DMS114 treated with DMSO at 0.1 percent for 48 hours (cell line): ENCODE measurements at regions not wholly inside any gene's neighbourhood (a gene's known extent, or its start where the extent isn't known, plus 50 kb on each side); places are given as distances from the start of the nearest gene placed in this dataset.
"Not testable (repeated sequence)": the region's sequence is repeated elsewhere in the genome, so short reads cannot be mapped to it uniquely, and the experiment has no call there.

Source experiments
- DNase-seq: peaks from one replicate; lab custom pipeline; 2025; ENCODE audit not compliant: unreplicated experiment; lab: John Stamatoyannopoulos, UW

DNA sequence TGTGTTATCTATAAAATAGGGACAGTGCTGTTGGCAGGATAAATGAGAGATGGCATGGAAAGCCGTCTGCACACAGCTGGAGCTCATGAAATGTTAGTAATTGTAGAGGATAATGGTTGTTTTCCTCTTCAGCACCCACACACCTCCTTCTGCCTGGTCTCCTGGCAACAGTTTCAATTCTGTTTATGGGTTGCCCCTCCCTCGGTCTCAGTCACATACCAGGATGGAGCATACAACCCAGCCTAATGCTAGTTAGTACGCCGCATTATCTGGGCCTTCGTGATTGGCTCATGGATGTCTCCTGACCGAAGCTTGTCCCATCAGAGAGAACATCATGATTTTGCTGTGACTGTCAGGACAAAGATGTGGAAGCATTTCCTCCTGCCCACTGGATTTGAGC is 126.2 kb upstream of the WSCD1 start:
- no peak for DNase-seq

DNA sequence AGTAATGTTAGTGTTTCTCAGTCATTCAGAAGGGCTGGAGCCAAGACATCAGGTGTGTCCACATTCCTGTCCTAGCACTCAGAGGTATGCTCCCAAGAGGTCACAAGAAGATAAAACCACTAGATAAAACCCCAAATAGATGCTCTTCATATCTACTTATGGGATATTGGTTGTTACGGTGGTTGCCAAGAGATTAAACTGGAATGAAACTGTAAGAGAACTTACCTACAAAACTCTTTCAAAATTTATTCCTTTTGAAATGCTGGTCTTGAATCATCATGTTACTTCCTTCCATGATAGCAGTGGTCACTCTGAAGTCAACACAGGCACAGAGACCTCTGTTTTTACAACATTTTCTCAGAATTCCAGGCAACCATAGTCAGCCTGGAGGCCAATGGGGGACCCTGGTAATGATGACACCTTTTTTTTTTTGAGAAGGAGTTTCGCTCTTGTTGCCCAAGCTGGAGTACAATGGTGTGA is 122.4 kb upstream of the WSCD1 start:
- no peak for DNase-seq

DNA sequence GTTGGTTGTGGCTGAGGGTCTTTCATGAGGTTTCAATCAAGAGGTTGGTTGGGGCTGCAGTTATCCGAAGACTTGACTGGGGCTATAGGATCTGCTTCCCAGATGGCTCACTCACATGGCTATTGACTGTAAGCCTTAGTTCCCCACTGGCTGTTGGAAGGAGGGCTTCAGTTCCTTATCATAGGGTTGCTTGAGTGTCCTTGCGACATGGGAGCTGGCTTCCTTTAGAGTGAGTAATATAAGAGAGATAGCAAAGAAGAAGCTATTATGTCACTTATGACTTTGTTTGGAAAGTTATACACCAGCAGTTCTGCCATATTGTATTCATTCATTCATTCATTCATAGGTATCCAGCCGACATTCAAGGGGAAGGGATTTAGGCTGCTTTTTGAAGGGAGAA is 121.4 kb upstream of the WSCD1 start:
- DNase-seq = no peak

DNA sequence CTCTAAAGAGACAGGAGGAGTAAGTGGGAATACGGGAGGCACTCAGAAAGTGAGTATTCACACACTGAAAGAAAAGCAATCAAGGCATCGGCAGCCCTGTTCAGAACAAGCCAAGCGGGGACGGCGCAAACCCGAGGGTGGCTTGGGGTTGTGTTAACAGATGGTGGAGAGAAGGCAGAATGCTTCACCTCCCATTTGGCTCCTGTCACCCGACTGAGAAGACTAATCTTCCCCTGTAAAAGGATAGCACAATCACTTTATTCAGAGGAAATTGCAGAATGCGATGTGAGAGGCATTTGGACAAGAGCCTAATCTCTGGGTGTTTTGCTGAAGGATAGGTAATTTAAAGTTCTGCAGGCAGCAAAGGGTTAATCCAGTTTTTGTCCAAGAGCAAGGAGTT is 119.3 kb upstream of the WSCD1 start:
- no peak for DNase-seq

DNA sequence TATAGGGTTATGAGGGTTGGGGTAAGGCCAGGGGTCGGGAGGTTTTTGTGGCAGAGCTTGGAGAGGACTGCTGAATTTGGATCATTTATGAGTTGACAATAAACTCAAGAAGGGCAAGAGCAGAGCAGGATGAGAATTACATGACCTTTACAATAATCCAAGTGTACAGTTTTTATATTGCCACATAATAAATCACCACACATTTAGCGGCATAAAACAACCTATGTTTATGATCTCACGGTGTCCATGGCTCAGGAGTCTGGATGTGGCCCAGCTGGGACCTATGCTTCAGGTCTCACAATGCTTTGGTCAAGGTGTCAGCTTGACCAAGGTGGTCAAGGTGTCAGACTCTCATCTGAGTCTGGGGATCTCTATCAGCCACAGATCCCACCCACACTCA is 118.3 kb upstream of the WSCD1 start:
- no peak for DNase-seq

DNA sequence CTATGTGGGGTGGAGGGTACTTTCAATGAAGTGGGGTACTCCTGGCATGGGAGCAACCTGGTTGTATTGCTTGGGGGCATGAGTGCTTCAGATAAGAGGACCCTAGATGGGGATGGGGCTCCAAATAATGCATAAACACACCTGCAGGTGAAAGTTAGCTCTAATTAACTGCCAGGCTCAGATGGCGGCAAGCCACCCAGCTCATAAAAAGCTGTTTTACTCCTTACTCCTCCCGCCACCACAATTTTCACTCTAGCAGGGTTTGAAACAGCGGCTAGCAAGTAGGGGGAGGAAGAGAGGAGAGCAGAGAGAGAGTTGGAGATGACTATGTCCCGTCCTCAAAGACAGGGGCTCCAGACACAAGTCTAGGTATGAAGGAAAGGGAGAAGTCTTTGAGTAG is 117.7 kb upstream of the WSCD1 start:
- DNase-seq = no peak

DNA sequence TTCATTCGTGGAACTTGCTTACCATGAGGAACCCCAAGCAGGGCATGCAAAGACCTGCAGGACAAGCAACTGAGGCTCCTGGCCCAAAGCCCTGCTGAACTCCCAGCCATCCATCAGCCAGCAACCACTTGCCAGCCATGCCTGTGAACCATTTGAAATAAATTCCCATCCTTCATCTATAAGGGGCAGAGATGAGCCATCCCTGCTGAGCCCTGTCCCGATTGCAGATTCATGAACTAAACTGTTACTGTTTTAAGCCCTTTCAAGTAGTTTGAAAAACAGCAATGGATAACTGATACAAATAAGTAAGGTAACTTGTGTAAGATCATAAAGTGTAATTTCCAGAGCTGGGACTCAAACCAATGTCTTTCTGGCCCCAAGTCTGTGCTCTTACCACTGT is 114.4 kb upstream of the WSCD1 start:
- DNase-seq = no peak

DNA sequence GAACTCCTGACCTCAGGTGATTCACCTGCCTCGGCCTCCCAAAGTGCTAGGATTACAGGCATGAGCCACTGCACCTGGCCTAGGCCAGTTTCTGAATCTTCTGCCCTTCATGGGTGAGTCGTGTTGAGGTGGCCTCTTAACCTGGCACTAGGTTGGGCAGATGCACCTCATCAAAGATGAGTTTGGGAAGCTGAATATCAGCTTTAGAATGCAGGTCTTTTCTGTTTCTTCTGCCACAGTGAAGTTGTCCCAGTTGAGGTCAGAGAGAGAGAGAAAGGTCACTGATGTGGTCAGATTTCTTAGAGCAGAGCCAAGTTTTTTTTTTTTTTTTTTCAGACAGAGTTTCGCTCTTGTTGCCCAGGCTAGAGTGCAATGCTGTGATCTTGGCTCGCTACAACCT is 111.3 kb upstream of the WSCD1 start:
- DNase-seq = no peak

DNA sequence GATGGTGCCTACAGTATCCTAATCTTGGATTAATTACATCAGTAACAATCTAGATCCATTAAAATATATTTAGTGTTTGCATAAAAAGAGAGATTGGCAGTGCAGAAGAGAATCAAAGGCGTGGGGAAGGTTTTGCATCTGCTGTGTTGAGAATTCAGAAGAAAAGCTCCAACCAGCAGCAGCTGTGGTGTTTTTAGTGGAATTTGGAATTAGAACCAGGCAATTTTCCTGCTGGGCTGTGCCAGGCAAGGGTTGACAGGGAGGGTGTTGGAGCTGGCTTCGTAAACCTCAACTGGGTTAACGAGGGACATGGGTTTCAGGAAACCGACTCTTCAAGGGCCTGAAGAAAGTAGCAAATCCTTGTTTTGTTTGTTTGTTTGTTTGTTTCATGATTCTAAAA is 107.8 kb upstream of the WSCD1 start:
- no peak for DNase-seq

DNA sequence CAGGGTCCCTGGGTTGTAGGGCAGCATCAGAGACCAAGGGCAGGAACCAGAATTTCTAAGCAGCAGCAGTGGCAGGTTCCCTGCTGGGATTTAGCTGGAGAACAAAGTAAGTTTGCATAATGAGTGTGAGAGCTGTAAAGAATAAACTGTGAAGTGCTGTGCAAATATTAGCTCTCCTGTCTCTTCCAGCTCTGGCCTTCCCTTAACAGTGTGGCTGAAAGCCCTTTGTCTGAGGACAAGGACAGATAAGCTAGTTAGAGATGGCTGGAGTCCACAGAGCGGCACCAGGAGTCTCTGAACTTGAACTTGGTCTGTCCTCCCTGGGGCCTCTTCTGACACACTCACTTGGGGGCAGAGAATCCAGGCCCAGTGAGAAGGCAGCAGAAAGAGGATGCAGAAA is 98.2 kb upstream of the WSCD1 start:
- DNase-seq = no peak

DNA sequence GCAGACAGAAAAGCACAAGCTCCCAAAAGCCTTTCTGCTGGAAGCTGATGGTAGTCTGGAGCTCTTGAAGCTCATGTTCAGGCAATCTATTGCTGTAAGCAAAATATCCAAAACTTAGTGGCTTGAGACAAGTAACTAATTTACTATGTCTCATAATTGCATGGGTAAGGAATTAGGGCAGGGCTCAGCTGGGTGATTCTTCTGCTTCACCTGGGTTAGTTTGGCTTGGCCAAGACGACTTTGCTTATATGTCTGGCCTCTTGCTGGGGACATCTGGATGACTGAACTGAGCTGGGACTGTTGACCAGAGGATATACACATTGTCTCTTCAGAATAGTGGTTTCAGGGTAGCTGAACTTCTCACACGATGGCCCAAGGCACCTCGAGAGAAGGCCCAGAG is 96.8 kb upstream of the WSCD1 start:
- no peak for DNase-seq

DNA sequence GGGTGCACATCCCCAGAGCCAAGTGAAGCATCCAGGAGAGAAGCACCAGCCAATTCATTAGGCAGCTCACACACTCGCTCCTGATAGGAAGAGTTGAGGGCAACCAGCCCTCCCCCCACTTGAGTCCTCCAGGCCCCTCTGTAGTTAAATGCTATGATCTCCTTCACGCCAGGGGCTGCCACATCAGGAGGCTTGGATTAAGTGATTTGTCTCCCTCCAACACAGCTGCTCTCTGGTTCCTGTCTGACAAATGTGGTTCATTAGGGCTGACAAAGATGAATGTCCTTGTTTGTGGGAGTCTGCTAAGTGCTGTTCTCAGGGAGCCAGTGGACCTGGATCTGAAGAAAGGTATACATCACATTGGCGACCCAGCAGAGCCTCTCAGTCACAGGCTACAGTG is 94.5 kb upstream of the WSCD1 start:
- no peak for DNase-seq

DNA sequence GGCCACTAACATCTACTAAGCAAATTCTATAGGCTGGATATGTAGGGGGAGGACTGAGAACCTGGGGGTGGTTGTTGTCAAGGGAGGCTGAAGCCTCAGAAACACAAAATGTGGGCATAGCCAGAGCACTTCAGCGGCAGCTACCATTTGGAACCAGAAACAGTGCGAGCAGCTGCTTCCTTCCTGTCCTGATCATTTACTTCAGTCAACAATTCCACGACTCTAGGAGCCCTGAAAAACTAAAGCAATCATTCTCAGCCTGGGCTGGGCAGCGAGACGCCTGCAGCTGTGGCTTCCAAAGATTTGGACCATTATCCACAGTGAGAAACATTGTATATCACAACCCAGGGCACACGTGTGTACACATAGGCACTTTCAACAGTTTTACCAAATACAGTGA is 93.9 kb upstream of the WSCD1 start:
- no peak for DNase-seq

DNA sequence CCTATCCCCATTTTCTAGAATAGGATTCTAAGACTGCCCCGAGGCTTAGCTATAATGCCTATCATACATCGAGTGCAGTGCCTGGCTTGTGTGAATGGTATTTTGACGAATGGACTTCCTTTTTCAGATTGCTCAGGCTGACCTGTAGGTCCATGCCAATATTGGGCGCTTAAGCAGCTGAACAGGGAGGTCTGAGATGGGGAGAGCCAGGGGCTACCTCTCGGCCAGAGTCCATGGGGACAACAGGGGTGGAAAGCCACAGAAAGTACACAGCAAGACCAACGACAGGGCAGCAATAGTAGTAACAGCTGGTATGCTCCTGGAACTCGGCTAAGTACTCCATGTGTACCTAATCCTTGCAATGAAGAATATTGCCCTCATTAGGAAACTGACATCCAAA is 91.7 kb upstream of the WSCD1 start:
- DNase-seq = no peak

DNA sequence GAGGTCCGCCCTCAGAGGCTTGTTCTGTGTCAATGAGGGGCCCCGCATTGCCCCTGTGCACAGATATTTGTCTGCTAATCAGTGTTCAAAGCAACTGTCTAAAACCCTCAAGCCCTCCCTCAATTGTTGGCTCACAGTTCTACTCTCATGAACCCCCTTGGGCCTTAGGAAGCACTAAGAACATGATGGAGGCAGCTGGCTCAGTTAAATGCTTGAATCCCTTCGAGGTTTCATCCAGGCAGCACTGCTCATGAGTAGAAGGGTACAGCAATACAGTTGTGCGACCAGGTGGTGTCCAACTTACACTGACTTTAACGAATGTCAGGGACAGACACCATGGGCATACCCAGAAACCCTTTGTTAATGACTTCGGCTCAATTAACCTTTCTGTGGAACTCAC is 89.2 kb upstream of the WSCD1 start:
- DNase-seq = no peak

DNA sequence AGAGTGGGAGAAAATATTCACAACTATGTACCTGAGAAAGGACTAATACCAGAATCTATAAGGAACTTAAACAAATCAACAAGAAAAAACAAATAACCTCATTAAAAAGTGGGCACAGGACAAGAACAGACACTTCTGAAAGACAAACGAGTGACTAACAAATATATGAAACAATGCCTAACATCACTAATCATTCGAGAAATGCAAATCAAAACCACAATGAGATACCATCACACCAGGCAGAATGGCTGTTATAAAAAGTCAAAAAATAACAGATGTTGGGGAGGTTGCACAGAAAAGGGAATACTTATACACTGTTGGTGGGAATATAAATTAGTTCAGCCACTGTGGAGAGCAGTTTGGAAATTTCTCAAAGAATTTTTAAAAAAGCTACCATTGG is 83.5 kb upstream of the WSCD1 start:
- no peak for DNase-seq

DNA sequence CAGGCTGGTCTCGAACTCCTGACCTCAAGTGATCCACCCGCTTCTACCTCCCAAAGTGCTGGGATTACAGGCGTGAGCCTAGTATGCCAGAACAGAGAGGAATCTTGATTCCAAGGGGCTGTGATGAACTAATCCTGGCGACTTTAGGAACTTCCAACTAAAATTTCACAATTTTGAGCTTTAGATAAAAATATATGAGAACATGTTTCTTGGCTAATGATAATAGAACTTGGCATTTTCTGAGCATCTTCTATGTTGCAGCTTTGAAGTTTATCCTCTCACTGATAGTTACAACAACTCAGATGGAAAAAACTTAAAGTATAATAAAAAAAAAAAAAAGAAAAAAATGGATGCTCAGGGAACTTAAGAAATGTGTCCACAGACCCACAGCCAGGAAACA is 69.8 kb upstream of the WSCD1 start:
- no peak for DNase-seq

DNA sequence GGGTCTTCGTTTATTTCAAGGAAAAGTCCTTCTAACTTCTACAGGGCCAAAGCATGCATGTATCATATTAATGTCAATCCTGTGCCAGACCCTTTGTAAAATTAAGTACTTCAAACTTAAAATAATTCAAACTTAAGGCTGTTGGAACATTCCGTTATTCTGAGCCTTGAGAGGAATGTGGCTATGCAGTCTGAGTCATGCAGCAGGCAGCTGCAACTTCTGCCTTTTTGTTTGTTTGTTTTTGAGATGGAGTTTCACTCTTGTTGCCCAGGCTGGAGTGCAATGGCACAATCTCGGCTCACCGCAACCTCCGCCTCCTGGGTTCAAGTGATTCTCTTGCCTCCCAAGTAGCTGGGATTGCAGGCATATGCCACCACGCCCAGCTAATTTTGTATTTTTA is 67.0 kb upstream of the WSCD1 start:
- DNase-seq = not testable (repeated sequence)

DNA sequence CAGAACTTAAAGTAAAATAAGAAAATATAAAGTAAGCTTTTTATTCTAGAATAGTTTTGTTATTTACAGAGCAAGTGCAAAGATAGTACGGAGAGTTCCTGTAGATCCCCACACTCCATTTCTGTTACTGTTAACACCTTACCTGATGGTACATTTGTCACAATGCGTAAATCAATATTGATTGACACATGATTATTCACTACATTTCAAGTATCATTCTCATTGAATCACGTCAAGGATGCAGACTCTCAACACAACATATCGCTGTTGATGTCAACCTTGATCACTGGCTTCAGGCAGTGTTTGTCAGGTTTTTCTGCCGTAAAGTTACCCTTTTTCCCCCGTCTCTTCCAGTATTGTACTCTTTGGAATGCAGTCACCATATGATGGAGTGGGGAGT is 64.2 kb upstream of the WSCD1 start:
- no peak for DNase-seq

DNA sequence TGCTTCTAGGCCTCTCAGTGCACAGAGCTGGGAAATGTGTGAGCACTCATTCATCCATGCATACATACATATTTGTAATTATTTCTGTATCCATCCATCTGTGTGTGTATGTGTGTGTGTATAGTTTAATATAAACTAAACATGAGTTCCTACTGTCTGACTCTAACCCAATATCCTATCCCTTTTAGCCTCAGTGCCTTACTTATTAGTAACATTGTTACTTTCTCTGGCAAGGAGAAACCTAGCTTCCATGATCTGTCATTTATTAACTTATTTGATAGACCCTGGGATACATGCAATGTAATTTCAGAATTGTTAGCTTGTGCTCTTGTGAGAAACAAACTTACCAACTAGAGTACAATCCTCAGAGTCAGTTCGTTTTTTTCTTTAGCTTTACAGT is 59.0 kb upstream of the WSCD1 start:
- DNase-seq = no peak

DNA sequence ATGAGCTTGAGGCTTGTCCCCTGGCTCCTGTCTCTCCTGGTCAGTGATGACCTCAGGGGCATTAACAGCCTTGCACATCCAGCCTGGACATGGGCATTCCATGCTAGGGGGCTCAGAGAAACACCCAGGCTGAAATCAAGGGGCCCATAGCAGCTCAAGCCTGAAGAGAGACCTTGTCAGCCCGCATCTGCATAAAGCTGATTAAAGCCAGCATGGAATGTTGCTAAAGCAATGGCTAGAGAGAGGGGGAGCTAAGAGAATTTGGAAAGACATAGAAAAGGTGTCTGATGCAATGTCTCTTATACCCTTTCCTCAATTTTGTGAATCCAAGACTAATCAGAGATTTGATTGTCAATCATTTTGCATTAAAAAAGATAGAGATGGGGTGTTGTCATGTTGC is 51.4 kb upstream of the WSCD1 start:
- DNase-seq = no peak

DNA sequence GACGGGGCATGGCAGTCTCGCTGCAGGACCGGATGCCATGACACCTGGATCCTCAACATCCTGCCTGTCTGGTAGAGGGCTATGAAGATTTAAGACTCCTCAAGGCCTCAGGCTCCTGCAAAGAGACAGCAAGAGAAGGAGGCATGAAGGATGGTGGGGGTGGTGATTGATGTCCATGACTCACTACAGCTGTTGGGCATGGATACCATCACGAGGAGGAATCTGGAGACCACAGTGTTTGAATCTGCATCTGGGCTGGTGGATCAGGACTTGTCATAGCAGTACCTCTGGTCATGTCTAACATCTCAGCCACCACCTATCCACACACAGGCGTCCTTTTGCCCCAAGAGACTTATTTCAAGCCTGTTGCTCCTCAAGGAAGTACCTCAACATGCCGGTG is 50.2 kb upstream of the WSCD1 start:
- DNase-seq = no peak

DNA sequence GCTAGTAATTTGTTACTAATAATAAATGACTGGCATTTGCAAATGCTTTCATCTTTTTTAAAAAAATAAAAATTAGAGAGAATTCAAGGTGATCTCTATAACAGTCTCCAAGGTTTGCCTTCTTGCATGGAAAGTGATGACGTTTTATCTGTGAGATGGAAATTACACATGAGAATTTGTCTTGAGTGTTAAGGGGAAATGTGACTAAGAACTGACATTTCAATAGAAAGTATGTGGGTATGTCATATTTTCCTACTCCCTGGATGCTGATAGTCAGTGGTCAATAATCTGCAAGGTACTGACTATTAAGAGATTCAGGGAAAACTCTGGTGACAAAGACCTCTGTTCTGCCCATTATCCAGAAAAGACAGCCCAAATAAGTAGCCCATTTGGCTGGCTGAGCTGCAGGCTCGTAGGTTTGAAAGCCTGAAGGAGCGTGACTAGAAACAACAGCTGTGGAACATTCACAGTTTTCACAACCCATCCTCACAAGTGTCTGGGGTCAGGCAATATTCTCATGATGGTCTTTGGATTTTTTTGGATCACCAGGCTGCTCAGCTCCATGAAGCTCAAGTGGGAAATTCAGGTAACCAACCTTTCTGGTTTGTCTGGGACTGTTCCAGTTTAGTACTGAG is 49.7 kb upstream of the WSCD1 start:
- no peak for DNase-seq
